SK-N-SH treated with all-trans-retinoic acid at 6 μM for 48 hours (cell line): ENCODE measurements at regions not wholly inside any gene's neighbourhood (a gene's known extent, or its start where the extent isn't known, plus 50 kb on each side); places are given as distances from the start of the nearest gene placed in this dataset.

Experiments
- BACH2 ChIP-seq: fragments of 250-450 bp; sonication (Bioruptor Pico); IDR thresholded peaks from 2 replicates; pipeline ENCODE4 v1.9.0; 2021; ENCODE audit warnings: mild to moderate bottlenecking, borderline replicate concordance
- ESRRG ChIP-seq: fragments of 250-450 bp; sonication (Bioruptor Pico); IDR thresholded peaks from 2 replicates; pipeline ENCODE4 v1.6.1; 2021; ENCODE audit warnings: mild to moderate bottlenecking
- PATZ1 ChIP-seq: fragments of 250-450 bp; sonication (Bioruptor Pico); IDR thresholded peaks from 2 replicates; pipeline ENCODE4 v1.8.0; 2020; ENCODE audit warnings: mild to moderate bottlenecking, moderate library complexity, borderline replicate concordance
- RARB ChIP-seq: fragments of 250-450 bp; sonication (Bioruptor Pico); IDR thresholded peaks from 2 replicates; pipeline ENCODE4 v1.8.0; 2021; ENCODE audit warnings: mild to moderate bottlenecking, moderate library complexity
- TSHZ2 ChIP-seq: fragments of 250-450 bp; sonication (Bioruptor Pico); IDR thresholded peaks from 2 replicates; pipeline ENCODE4 v1.5.0; 2020; ENCODE audit warnings: mild to moderate bottlenecking, moderate library complexity
- ZC3H10 ChIP-seq: fragments of 250-450 bp; sonication (Bioruptor Pico); IDR thresholded peaks from 2 replicates; pipeline ENCODE4 v1.5.1; 2021; ENCODE audit warnings: mild to moderate bottlenecking, moderate library complexity
- ZNF70 ChIP-seq: fragments of 450-650 bp; formaldehyde crosslinking; IDR thresholded peaks from 2 replicates; pipeline ENCODE4 v1.5.0; 2020; ENCODE audit warnings: mild to moderate bottlenecking, moderate library complexity

- TF ChIP-seq TSHZ2 (CRISPR knock-in tag), result no peak
- no peak for TF ChIP-seq PATZ1
- TF ChIP-seq ZC3H10 (CRISPR knock-in tag), result no peak
- no peak for TF ChIP-seq ZNF70 (CRISPR knock-in tag)
- TF ChIP-seq RARB (CRISPR knock-in tag), result no peak
- TF ChIP-seq ESRRG (CRISPR knock-in tag), result no peak
- TF ChIP-seq BACH2 (CRISPR knock-in tag), result no peak
Measured at GRCh38 chr7:152522571-152523067, 86.8 kb upstream of the KMT2C start.
